Large intestine (tissue), 3 donors: ENCODE measurements at regions not wholly inside any gene's neighbourhood (a gene's known extent, or its start where the extent isn't known, plus 50 kb on each side); places are given as distances from the start of the nearest gene placed in this dataset.
A peak's percentile ranks its signal among the peaks of the same experiment; 100 is the strongest.

ENCODE experiments used
- DNase-seq, 2 donors: peaks; one replicate each; pipeline versions ENCODE4 v3.0.0 to v3.0.0-alpha.2; 2013
- H3K27ac ChIP-seq: one replicate; pipeline ENCODE4 v1.5.1; 2013; ENCODE audit warnings: low read length
- H3K27me3 ChIP-seq: 2 replicates; pipeline ENCODE4 v1.6.1; 2013; ENCODE audit warnings: low read length; ENCODE audit not compliant: control insufficient read depth, insufficient read depth
- H3K36me3 ChIP-seq: 2 replicates; pipeline ENCODE4 v1.6.1; 2013; ENCODE audit warnings: low read length; ENCODE audit not compliant: control insufficient read depth, insufficient read depth
- H3K4me1 ChIP-seq: one replicate; pipeline ENCODE4 v1.6.1; 2013; ENCODE audit warnings: low read length; ENCODE audit not compliant: control insufficient read depth, insufficient read depth
- H3K4me3 ChIP-seq: one replicate; pipeline ENCODE4 v1.5.1; 2013; ENCODE audit warnings: low read length
- H3K9me3 ChIP-seq: one replicate; pipeline ENCODE4 v1.6.1; 2013; ENCODE audit warnings: mild to moderate bottlenecking, low read depth, low read length, moderate library complexity; ENCODE audit not compliant: control insufficient read depth
- WGBS: methylation state at CpG from one replicate; pipeline ENCODE4 v1.1.5; 2013; ENCODE audit warnings: low lambda C conversion rate; ENCODE audit not compliant: insufficient coverage; 5-methylcytosine and 5-hydroxymethylcytosine counted together

GRCh38 chr2:239574434-239575156, 173.8 kb upstream of the HDAC4 start:
- no CpG with 5 or more reads among the region's 13 CpGs for WGBS
- DNase-seq, result peak in 1 of 2 donors; percentile 26
- Histone ChIP-seq H3K9me3 (peaks cover 4% of the 10 kb centered on the region), H3K27me3 (peaks cover 18% of the 10 kb centered on the region), H3K4me3 (no peak overlapping the region), H3K27ac (no peak overlapping the region), H3K36me3 (no peaks in the 10 kb centered on the region), H3K4me1 (no peaks in the 10 kb centered on the region)

- no peaks in the 10 kb centered on the region for H3K36me3 ChIP-seq
- no peaks in the 10 kb centered on the region for H3K4me1 ChIP-seq
- H3K27me3 ChIP-seq, result peaks cover 18% of the 10 kb centered on the region
- no CpG with 5 or more reads among the region's 5 CpGs for WGBS
- no peak overlapping the region for H3K27ac ChIP-seq
- no peak for DNase-seq
- H3K9me3 ChIP-seq, result peaks cover 4% of the 10 kb centered on the region
- H3K4me3 ChIP-seq, result no peak overlapping the region
These were observed 173.2 kb upstream of the HDAC4 start for GRCh38 chr2:239574054-239574433.

- no peak overlapping the region for H3K4me3 ChIP-seq
- peaks cover 2% of the 10 kb centered on the region for H3K9me3 ChIP-seq
- no peak for DNase-seq
- no CpG with 5 or more reads among the region's 6 CpGs for WGBS
- H3K36me3 ChIP-seq, result no peaks in the 10 kb centered on the region
- peaks cover 18% of the 10 kb centered on the region for H3K27me3 ChIP-seq
- H3K4me1 ChIP-seq, result no peaks in the 10 kb centered on the region
- no peak overlapping the region for H3K27ac ChIP-seq
These were observed 170.2 kb upstream of the HDAC4 start for GRCh38 chr2:239570971-239571520.

GRCh38 chr2:239570216-239570925, 169.6 kb upstream of the HDAC4 start:
- DNase-seq, result no peak

GRCh38 chr2:239569401-239570090, 168.7 kb upstream of the HDAC4 start:
- Histone ChIP-seq H3K27me3 (peaks cover 18% of the 10 kb centered on the region), H3K9me3 (no peaks in the 10 kb centered on the region), H3K27ac (no peak overlapping the region), H3K36me3 (no peaks in the 10 kb centered on the region), H3K4me1 (no peaks in the 10 kb centered on the region), H3K4me3 (no peak overlapping the region)
- WGBS, result 80% methylated on average over 1 of the region's 24 CpGs
- DNase-seq, result no peak

More at GRCh38 chr2:239570216-239570925, 169.6 kb upstream of the HDAC4 start:
- H3K27ac ChIP-seq, result no peak overlapping the region
- H3K4me3 ChIP-seq, result no peak overlapping the region
- WGBS, result no CpG with 5 or more reads among the region's 15 CpGs
- no peaks in the 10 kb centered on the region for H3K4me1 ChIP-seq
- H3K9me3 ChIP-seq, result no peaks in the 10 kb centered on the region
- no peaks in the 10 kb centered on the region for H3K36me3 ChIP-seq
- peaks cover 20% of the 10 kb centered on the region for H3K27me3 ChIP-seq

- WGBS, result 83% methylated on average over 1 of the region's 4 CpGs
These were observed 167.8 kb upstream of the HDAC4 start for GRCh38 chr2:239568601-239569000.

GRCh38 chr2:239567786-239568185, 167.0 kb upstream of the HDAC4 start:
- Histone ChIP-seq H3K27ac (no peak overlapping the region), H3K4me1 (no peaks in the 10 kb centered on the region), H3K27me3 (peaks cover 10% of the 10 kb centered on the region), H3K9me3 (no peaks in the 10 kb centered on the region), H3K36me3 (no peaks in the 10 kb centered on the region), H3K4me3 (no peak overlapping the region)
- no CpG with 5 or more reads among the region's 13 CpGs for WGBS
- DNase-seq, result no peak

More at GRCh38 chr2:239568601-239569000, 167.8 kb upstream of the HDAC4 start:
- Histone ChIP-seq H3K36me3 (no peaks in the 10 kb centered on the region), H3K4me1 (no peaks in the 10 kb centered on the region), H3K4me3 (no peak overlapping the region), H3K9me3 (no peaks in the 10 kb centered on the region), H3K27me3 (peaks cover 10% of the 10 kb centered on the region), H3K27ac (no peak overlapping the region)
- DNase-seq, result no peak

GRCh38 chr2:239566995-239567568, 166.3 kb upstream of the HDAC4 start:
- H3K27me3 ChIP-seq, result peaks cover 10% of the 10 kb centered on the region
- DNase-seq, result no peak
- H3K36me3 ChIP-seq, result no peaks in the 10 kb centered on the region
- H3K4me3 ChIP-seq, result no peak overlapping the region
- H3K27ac ChIP-seq, result no peak overlapping the region
- 92% methylated on average over 4 of the region's 10 CpGs for WGBS
- no peaks in the 10 kb centered on the region for H3K9me3 ChIP-seq
- H3K4me1 ChIP-seq, result no peaks in the 10 kb centered on the region

GRCh38 chr2:239566162-239566994, 165.6 kb upstream of the HDAC4 start:
- H3K36me3 ChIP-seq, result no peaks in the 10 kb centered on the region
- 94% methylated on average over 6 of the region's 15 CpGs for WGBS
- peaks cover 12% of the 10 kb centered on the region for H3K27me3 ChIP-seq
- H3K9me3 ChIP-seq, result no peaks in the 10 kb centered on the region
- no peak overlapping the region for H3K27ac ChIP-seq
- no peak overlapping the region for H3K4me3 ChIP-seq
- DNase-seq, result no peak
- no peaks in the 10 kb centered on the region for H3K4me1 ChIP-seq
